ENCODE measurements at regions not wholly inside any gene's neighbourhood (a gene's known extent, or its start where the extent isn't known, plus 50 kb on each side); places are given as distances from the start of the nearest gene placed in this dataset.

GRCh38 chr1:82893712-82894470, 1093.2 kb downstream of the ADGRL2 start:
- intact Hi-C loops (cut with DNase I): no loop called here

GRCh38 chr1:82880506-82880905, 1079.8 kb downstream of the ADGRL2 start:
- intact Hi-C loops (cut with DNase I): no loop called here
- ATAC-seq (no peak), DNase-seq (ENCODE audit: missing footprints) (no peak)

More at GRCh38 chr1:82893712-82894470, 1093.2 kb downstream of the ADGRL2 start:
- no peak for ATAC-seq
- no peak for DNase-seq (ENCODE audit: missing footprints)

- DNase-seq (ENCODE audit: missing footprints) (no peak), ATAC-seq (no peak)
- intact Hi-C loops (cut with DNase I): no loop called here
These were observed 1079.1 kb downstream of the ADGRL2 start for GRCh38 chr1:82879701-82880305.

- ATAC-seq: no peak
- intact Hi-C loops (cut with DNase I): no loop called here
- DNase-seq (ENCODE audit: missing footprints): no peak
These were observed 1074.4 kb downstream of the ADGRL2 start for GRCh38 chr1:82875170-82875569.

GRCh38 chr1:82874041-82874440, 1073.3 kb downstream of the ADGRL2 start:
- ATAC-seq (no peak), DNase-seq (ENCODE audit: missing footprints) (no peak)
- intact Hi-C loops (cut with DNase I): no loop called here

GRCh38 chr1:82870332-82870731, 1069.6 kb downstream of the ADGRL2 start:
- ATAC-seq (no peak), DNase-seq (ENCODE audit: missing footprints) (no peak)
- intact Hi-C loops (cut with DNase I): no loop called here

GRCh38 chr1:82867781-82868180, 1067.0 kb downstream of the ADGRL2 start:
- intact Hi-C loops (cut with DNase I): no loop called here
- ATAC-seq (peak; percentile 39), DNase-seq (ENCODE audit: missing footprints) (no peak)

- ATAC-seq (no peak), DNase-seq (ENCODE audit: missing footprints) (no peak)
- intact Hi-C loops (cut with DNase I): no loop called here
These were observed 1061.0 kb downstream of the ADGRL2 start for GRCh38 chr1:82861749-82862148.

GRCh38 chr1:82858031-82858430, 1057.3 kb downstream of the ADGRL2 start:
- intact Hi-C loops (cut with DNase I): no loop called here
- no peak for DNase-seq (ENCODE audit: missing footprints)
- ATAC-seq: no peak

- DNase-seq (ENCODE audit: missing footprints) (no peak), ATAC-seq (no peak)
- intact Hi-C loops (cut with DNase I): no loop called here
These were observed 1048.7 kb downstream of the ADGRL2 start for GRCh38 chr1:82849460-82849859.

- intact Hi-C loops (cut with DNase I): no loop called here
- DNase-seq (ENCODE audit: missing footprints): no peak
- ATAC-seq: no peak
These were observed 1047.3 kb downstream of the ADGRL2 start for GRCh38 chr1:82848043-82848442.

GRCh38 chr1:82845866-82846265, 1045.1 kb downstream of the ADGRL2 start:
- DNase-seq (ENCODE audit: missing footprints) (no peak), ATAC-seq (no peak)
- intact Hi-C loops (cut with DNase I): no loop called here

- DNase-seq (ENCODE audit: missing footprints) (no peak), ATAC-seq (no peak)
- intact Hi-C loops (cut with DNase I): no loop called here
These were observed 1044.4 kb downstream of the ADGRL2 start for GRCh38 chr1:82844911-82845827.

GRCh38 chr1:82844447-82844846, 1043.7 kb downstream of the ADGRL2 start:
- intact Hi-C loops (cut with DNase I): no loop called here
- DNase-seq (ENCODE audit: missing footprints) (no peak), ATAC-seq (no peak)

GRCh38 chr1:82843876-82844275, 1043.1 kb downstream of the ADGRL2 start:
- ATAC-seq (no peak), DNase-seq (ENCODE audit: missing footprints) (no peak)
- intact Hi-C loops (cut with DNase I): no loop called here

- ATAC-seq: no peak
- intact Hi-C loops (cut with DNase I): no loop called here
- no peak for DNase-seq (ENCODE audit: missing footprints)
These were observed 1039.5 kb downstream of the ADGRL2 start for GRCh38 chr1:82840192-82840591.

GRCh38 chr1:82837766-82838465, 1037.2 kb downstream of the ADGRL2 start:
- intact Hi-C loops (cut with DNase I): no loop called here
- no peak for DNase-seq (ENCODE audit: missing footprints)
- no peak for ATAC-seq

GRCh38 chr1:82836973-82837680, 1036.4 kb downstream of the ADGRL2 start:
- no peak for ATAC-seq
- DNase-seq (ENCODE audit: missing footprints): no peak
- intact Hi-C loops (cut with DNase I): no loop called here

Data from Right ventricle myocardium inferior (tissue), 1 donor.